Activated CD8-positive, alpha-beta memory T cell treated with anti-CD3 and anti-CD28 coated beads, Interleukin-2, amount 10 ng/mL, durations not matched to agents 7 days and 5 days (primary cell): ENCODE measurements at regions not wholly inside any gene's neighbourhood (a gene's known extent, or its start where the extent isn't known, plus 50 kb on each side); places are given as distances from the start of the nearest gene placed in this dataset.

Source experiments
- ATAC-seq: fragments of 150-1000 bp; cut with Tn5 transposase; one replicate; pipeline ENCODE4 v1.10.0; 2021; ENCODE audit warnings: moderate library complexity
- CTCF ChIA-PET: fragments of 350-600 bp; sonication (Branson Sonifier 250); formaldehyde crosslinking; loops from one replicate; lab custom pipeline; 2021; ENCODE audit warnings: antibody characterized with exemption; lab: Charles Lee
- DNase-seq: peaks from one replicate; pipeline ENCODE4 v3.0.0-alpha.2; 2020
- H3K27ac Mint-ChIP-seq: one replicate; pipeline ENCODE4 v1.8.0; 2021; ENCODE audit warnings: mild to moderate bottlenecking, mixed read lengths
- H3K27me3 Mint-ChIP-seq: one replicate; pipeline ENCODE4 v1.8.0; 2021; ENCODE audit warnings: mixed read lengths
- H3K36me3 Mint-ChIP-seq: one replicate; pipeline ENCODE4 v1.8.0; 2021; ENCODE audit warnings: mild to moderate bottlenecking, mixed read lengths
- H3K4me1 Mint-ChIP-seq: one replicate; pipeline ENCODE4 v1.8.0; 2021; ENCODE audit warnings: mixed read lengths
- H3K4me3 Mint-ChIP-seq: one replicate; pipeline ENCODE4 v1.8.0; 2021; ENCODE audit warnings: mild to moderate bottlenecking, moderate library complexity, mixed read lengths
- H3K9me3 Mint-ChIP-seq: one replicate; pipeline ENCODE4 v1.8.0; 2022; ENCODE audit warnings: low read depth, mixed read lengths

DNA sequence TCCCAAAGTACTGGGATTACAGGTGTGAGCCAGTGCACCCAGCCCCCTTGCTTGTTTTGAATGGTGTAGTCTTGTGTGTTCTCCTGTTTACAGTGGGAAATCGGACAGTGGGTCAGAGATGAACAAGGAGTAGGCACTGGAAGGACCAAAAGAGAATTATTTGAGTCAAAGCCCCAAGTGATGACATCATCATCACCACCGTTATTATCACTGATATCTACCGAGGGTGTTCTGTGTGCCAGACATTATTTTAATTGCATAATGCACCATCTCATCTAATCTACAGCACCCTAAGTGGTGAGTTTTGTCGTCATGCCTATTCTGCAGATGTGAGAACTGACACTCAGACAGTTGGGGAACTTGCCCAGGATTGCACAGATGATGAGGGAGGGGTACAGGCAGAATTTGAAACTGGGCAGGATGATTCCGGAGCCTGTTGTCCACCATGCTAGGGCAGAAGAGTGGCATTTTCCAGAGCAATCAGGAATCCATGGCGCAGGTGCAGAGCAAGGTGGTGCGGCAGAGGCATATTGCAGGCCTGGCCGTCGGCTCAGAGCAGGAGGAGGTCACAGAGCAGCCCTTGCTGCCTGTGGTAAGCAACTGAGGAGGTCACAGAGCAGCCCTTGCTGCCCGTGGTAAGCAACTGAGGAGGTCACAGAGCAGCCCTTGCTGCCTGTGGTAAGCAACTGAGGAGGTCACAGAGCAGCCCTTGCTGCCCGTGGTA is 137.0 kb upstream of the HDAC4 start:
- CTCF ChIA-PET: no interaction called here
- no peak overlapping the region for H3K4me3 Mint-ChIP-seq
- H3K27ac Mint-ChIP-seq: no peak overlapping the region
- no peak for DNase-seq
- H3K27me3 Mint-ChIP-seq: peaks cover 17% of the 10 kb centered on the region
- H3K36me3 Mint-ChIP-seq: no peaks in the 10 kb centered on the region
- no peaks in the 10 kb centered on the region for H3K4me1 Mint-ChIP-seq
- H3K9me3 Mint-ChIP-seq: no peaks in the 10 kb centered on the region
- no peak for ATAC-seq

DNA sequence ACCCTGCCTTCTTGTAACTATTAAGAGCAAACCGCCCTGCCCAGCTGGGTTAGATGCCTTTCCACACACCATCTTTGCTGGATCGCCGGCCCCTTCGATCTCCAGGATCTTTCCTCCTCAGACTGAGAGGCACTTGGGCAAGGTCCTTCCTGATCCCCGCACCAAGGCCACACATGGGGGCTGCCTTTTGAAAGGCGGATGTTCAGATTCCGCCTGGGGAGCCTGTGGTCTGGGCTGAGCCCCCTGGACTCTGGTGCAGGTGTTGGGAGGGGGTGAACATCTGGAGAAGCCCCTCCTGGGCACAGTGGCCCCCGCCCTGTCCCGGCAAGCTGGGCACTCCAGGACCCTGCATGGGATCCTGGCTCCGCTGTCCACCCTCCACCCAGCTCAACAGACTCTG is 135.4 kb upstream of the HDAC4 start:
- Mint-ChIP-seq H3K27ac (no peak overlapping the region), H3K27me3 (peaks cover 7% of the 10 kb centered on the region), H3K4me3 (no peak overlapping the region), H3K4me1 (no peaks in the 10 kb centered on the region), H3K36me3 (no peaks in the 10 kb centered on the region), H3K9me3 (no peaks in the 10 kb centered on the region)
- CTCF ChIA-PET: no interaction called here
- ATAC-seq (no peak), DNase-seq (no peak)

DNA sequence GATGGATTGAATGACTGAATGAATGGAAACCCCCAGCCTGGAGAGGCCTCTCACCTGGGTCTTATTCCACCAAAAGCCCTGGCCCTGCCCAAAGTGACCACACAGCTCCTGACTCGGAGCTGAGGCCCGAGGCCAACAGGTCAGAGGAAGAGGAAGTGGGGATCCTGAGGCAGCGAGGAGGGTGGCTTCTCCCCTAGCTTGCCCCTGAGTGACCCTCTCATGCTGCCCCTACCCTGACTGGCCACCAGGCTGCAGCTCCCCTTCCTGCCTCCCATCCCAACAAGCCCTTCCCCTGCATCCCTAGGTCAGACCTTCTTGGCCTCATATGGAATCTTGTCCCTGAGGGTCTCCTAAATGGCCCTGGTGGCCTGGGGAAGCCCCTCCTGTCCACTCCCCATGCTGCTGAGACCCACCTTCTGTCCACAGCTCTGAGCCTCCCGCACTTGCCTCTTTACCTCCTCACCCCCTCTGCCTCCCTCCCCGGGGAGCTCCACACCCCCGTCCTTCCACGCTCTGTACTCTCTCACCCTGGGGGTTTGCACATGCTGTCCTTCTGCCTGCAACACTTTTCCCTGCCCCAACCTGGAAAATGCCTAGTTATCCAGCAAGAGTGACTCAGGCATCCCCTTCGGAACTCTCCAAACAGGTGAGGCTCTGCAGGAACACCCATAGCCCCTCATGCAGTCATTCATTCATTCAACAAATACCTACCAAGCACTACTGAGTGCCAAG is 134.8 kb upstream of the HDAC4 start:
- no peak for DNase-seq
- H3K4me1 Mint-ChIP-seq: no peaks in the 10 kb centered on the region
- H3K36me3 Mint-ChIP-seq: no peaks in the 10 kb centered on the region
- H3K4me3 Mint-ChIP-seq: no peak overlapping the region
- CTCF ChIA-PET: no interaction called here
- H3K9me3 Mint-ChIP-seq: no peaks in the 10 kb centered on the region
- no peak for ATAC-seq
- H3K27me3 Mint-ChIP-seq: peaks cover 4% of the 10 kb centered on the region
- no peak overlapping the region for H3K27ac Mint-ChIP-seq

DNA sequence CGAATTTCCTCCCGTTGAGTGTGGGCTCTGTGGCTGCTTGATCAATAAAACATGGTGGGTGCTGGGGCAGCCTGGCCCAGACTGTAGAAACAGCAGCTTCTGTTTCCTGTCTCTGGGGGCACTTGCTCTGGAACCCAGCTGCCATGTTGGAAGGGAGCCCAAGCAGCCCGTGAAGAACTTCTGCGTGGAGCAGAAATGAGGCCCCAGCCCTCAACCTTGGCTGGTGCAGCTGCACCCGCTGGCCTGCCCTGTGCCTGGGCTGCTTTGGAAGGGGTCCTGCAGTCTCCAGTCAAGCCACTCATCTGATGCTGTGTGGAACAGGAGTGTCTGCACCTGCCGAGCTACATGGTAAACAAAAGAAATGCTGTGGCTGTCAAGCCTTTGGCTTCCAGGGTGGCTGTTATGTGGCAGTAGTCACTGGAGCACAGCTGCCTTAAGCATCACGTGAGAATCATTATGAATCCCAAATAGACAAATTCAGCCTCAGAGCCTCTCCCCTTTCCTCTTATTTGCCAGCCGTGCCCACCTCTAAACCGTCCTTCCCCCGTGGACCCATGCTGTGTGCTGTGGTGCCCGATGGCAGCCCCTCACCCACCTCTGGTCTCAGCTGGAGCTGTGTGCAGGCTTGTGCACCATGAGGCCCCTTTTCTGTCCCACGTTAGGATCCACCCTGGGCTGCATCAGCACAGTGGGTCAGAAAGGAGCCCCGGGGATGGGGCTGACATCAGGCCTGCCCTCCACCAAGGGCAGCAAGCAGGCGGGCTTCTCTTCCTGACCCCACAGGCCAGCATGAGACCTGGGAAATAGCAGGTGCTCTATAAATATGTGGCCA is 134.0 kb upstream of the HDAC4 start:
- Mint-ChIP-seq H3K27me3 (no peaks in the 10 kb centered on the region), H3K36me3 (no peaks in the 10 kb centered on the region), H3K4me1 (no peaks in the 10 kb centered on the region), H3K4me3 (no peak overlapping the region), H3K9me3 (no peaks in the 10 kb centered on the region), H3K27ac (no peak overlapping the region)
- DNase-seq (no peak), ATAC-seq (no peak)
- CTCF ChIA-PET: no interaction called here

DNA sequence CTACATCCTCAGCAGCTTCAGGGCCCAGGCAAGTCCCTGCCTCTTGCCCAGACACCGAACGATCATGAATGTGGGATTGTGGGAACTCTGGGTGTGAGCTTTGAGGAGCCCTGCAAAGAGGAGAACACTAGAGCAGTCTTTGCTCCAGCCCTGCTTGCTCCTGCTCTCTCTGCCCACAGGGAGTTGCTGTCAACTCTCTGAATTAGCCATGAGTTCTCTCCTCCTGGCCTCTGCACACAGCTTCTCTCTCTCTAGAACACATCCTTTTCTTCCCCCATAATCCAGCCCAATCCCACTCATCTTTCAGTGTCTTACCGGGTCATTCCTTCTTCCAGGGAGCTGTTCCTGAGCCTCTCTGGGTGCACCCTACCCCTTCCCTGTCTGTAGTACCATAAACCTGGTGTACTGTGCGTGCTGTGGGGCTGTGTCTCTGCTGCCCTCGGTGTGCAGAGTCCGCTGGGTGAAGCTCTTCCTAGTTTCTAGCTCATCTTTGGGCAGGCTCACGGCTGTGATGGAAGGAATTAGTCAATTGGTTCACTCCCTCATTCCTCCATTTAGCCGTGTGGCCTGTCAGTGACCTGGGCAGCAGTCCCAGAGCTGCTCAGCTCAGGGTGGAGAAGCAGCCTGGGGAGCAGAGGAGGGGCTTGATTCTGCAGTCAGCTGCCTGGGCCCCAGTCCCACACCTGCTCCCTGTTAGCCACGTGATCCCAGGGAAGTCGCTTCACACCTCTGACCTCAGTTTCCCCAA is 132.9 kb upstream of the HDAC4 start:
- DNase-seq (no peak), ATAC-seq (no peak)
- Mint-ChIP-seq H3K4me3 (no peak overlapping the region), H3K36me3 (no peaks in the 10 kb centered on the region), H3K4me1 (no peaks in the 10 kb centered on the region), H3K27ac (no peak overlapping the region), H3K27me3 (no peaks in the 10 kb centered on the region), H3K9me3 (no peaks in the 10 kb centered on the region)
- CTCF ChIA-PET: no interaction called here

DNA sequence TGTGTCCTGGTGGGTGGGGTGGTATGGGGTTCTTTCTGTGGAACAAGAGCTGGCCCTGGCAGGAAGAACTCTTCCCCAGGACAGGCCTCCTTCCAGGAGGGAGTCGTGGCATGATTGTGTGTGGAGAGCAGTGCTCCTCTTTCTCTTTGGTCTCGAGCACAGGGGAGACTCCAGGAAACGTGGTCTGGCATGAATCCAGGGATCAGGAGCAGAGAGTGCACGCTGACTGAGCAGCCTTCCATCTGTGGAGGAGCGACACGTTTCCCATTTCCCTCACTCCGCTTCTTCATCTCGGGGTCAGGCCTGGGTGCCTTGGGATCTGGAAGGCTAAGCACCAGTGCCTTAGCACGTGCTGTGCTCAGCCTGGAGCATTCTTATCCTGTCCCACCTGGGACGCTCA is 132.0 kb upstream of the HDAC4 start:
- Mint-ChIP-seq H3K36me3 (no peaks in the 10 kb centered on the region), H3K27ac (no peak overlapping the region), H3K4me3 (no peak overlapping the region), H3K27me3 (no peaks in the 10 kb centered on the region), H3K9me3 (no peaks in the 10 kb centered on the region), H3K4me1 (no peaks in the 10 kb centered on the region)
- CTCF ChIA-PET: no interaction called here
- no peak for DNase-seq
- no peak for ATAC-seq

DNA sequence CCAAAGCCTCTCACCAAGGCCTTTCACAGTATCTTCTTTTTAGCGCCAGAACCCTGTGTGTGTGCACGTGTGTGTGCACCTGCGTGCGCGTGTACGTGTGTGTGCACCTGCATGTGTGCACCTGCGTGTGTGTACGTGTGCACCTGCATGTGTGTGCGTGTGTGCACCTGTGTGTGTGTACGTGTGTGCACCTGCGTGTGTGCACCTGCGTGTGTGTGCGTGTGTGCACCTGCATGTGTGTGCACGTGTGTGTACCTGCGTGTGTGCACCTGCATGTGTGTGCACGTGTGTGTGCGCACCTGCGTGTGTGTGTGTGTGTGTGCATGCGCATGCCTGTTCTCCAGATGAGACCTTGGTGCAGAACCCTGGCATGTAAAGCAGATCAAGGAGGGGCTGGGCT is 131.4 kb upstream of the HDAC4 start:
- no peaks in the 10 kb centered on the region for H3K27me3 Mint-ChIP-seq
- H3K36me3 Mint-ChIP-seq: no peaks in the 10 kb centered on the region
- ATAC-seq (no peak), DNase-seq (no peak)
- H3K4me1 Mint-ChIP-seq: no peaks in the 10 kb centered on the region
- H3K9me3 Mint-ChIP-seq: no peaks in the 10 kb centered on the region
- H3K4me3 Mint-ChIP-seq: no peak overlapping the region
- CTCF ChIA-PET: no interaction called here
- H3K27ac Mint-ChIP-seq: no peak overlapping the region

DNA sequence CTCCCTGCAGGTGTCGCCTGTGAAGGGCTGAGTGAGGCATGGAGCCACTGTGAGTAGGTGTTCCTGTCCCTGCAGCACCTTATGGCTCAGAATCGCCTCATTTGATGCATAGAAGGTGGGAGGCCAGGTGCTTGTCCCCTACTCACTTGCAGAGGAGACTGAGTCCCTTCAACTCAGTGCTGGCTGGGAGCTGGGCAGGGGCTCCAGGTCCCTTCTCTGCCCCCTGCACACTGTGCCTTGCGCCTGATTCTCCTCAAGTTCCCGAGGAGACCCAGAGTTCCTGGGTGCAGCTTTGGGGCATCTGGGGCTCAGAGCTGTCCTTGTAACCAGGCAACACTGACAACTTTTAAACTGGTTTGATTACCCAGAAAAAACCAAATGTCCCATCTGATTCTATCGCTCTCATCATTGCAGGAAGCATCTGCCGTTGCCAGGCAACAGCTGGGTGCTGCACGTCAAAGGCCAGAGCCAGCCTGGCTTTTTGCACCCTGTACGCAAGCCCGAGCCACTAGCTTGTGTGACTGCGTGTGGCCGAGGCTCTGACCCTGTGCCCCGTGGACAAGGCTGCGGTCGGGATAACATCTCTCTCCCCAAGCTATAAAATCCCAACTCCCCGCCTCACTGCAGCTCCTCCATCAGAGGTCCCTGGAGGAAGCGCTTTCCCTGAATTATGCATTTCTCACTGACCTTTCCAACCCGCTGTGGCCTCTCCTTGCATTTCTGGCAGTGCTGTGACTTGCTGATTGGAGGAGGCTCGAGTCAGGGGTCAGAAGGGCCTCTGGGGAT is 130.8 kb upstream of the HDAC4 start:
- H3K4me3 Mint-ChIP-seq: no peak overlapping the region
- H3K27me3 Mint-ChIP-seq: no peaks in the 10 kb centered on the region
- CTCF ChIA-PET: no interaction called here
- ATAC-seq (no peak), DNase-seq (no peak)
- no peaks in the 10 kb centered on the region for H3K4me1 Mint-ChIP-seq
- H3K9me3 Mint-ChIP-seq: no peaks in the 10 kb centered on the region
- no peaks in the 10 kb centered on the region for H3K36me3 Mint-ChIP-seq
- H3K27ac Mint-ChIP-seq: no peak overlapping the region

DNA sequence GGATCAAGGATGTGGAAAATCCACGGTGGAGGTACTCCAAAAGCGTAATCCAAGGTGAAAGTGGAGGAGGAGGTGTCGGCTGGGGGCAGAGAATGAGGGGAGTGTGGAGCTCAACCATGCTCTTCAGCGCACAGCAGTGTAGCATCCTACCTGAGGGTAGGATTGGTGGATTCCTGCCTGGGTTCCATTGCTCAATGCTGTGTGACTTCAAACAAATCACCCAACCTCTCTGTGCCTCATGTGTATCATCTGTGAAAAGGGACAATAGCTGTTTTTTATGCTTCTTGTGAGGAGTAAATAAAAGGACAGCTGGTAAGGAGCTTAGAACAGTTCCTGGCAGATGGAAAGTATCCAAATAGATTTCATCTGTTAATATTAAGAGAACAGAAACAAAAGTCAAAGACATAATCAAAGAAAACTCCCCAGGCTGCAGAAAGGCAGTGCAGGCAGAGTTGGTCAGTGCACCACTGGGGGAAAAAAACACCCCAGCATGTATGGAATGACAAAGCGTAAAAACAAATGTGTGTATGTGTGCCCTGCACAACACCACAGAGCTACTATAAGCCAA is 130.0 kb upstream of the HDAC4 start:
- Mint-ChIP-seq H3K27me3 (no peaks in the 10 kb centered on the region), H3K4me3 (no peak overlapping the region), H3K27ac (no peak overlapping the region), H3K9me3 (no peaks in the 10 kb centered on the region), H3K36me3 (no peaks in the 10 kb centered on the region), H3K4me1 (no peaks in the 10 kb centered on the region)
- DNase-seq (no peak), ATAC-seq (no peak)
- CTCF ChIA-PET: no interaction called here

DNA sequence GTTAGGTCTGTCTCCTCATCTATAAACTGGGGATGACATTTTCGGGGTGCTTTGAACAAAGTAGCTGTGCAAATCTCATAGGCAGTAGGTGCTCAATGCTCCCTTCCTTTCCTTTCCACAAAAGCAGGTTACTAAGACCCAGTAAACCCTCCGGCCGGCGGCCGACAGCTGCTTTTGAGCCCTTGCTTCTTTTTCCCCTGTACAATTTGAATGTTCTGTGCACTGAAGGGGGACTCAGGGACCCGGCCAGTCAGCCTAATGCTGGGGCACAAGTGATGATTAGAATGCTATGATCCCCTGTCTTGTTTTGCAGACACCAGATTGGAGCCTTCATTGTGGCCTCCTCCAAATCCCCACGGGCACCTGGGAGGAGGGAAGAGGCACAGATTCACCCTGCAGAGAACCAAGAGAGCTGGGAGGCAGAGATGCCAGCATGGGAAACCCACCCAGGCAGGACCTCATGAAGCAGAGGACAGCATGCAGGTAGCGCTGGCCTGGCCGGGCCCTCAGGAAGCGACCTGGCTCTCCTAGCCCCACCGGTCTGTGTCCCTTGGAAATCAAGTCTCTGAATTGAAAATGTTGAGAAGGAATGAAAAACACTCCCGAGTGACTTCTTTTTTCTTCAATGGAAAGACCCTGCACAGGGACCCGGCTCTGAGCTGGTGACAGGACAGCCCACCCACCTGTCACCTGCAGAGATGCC is 128.6 kb upstream of the HDAC4 start:
- DNase-seq: no peak
- H3K9me3 Mint-ChIP-seq: no peaks in the 10 kb centered on the region
- CTCF ChIA-PET: no interaction called here
- no peaks in the 10 kb centered on the region for H3K4me1 Mint-ChIP-seq
- H3K27ac Mint-ChIP-seq: no peak overlapping the region
- H3K36me3 Mint-ChIP-seq: no peaks in the 10 kb centered on the region
- no peak overlapping the region for H3K4me3 Mint-ChIP-seq
- no peak for ATAC-seq
- H3K27me3 Mint-ChIP-seq: no peaks in the 10 kb centered on the region

DNA sequence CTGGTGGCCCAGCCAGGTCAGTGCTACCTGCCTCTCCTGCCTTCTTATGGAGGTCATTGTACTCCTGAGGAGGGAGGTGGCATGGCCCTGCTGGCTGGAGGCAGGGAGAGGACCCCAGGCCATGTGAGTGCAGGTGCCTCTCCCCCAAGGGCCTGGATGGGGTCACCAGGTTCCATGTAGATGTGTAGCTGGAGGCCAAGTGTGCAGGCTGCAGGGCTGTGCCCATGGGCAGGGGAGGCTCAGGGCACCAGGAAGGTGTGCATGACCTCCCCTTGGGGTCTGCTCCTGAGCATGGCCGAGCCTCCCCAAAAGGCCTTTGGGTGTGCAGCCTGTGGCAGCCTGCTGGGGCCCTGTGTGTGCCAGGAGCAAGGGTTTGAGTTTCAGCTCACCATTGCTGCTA is 128.1 kb upstream of the HDAC4 start:
- CTCF ChIA-PET: no interaction called here
- Mint-ChIP-seq H3K27me3 (no peaks in the 10 kb centered on the region), H3K36me3 (no peaks in the 10 kb centered on the region), H3K4me3 (no peak overlapping the region), H3K4me1 (no peaks in the 10 kb centered on the region), H3K9me3 (no peaks in the 10 kb centered on the region), H3K27ac (no peak overlapping the region)
- no peak for DNase-seq
- no peak for ATAC-seq

DNA sequence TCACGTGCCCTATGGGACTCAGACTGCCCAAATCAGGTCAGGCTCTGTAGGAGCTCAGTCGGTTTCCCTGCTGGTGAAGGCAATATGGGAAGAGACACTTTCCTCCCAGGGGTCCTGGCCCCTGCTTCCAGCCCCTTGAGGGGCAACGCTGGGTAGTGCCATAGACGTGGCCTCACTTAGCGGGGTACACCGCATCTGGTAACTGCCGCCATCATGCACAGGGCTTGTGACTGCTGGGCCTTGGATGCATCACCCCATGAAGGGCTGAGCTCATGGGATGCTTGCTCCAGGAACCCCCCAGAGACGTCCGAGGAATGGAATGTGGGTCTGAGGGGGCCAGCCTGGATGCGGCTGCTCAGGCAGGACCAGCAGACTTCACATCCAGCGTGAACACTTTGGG is 127.3 kb upstream of the HDAC4 start:
- ATAC-seq (no peak), DNase-seq (no peak)
- H3K36me3 Mint-ChIP-seq: no peaks in the 10 kb centered on the region
- no peaks in the 10 kb centered on the region for H3K4me1 Mint-ChIP-seq
- H3K27ac Mint-ChIP-seq: no peak overlapping the region
- CTCF ChIA-PET: no interaction called here
- no peaks in the 10 kb centered on the region for H3K27me3 Mint-ChIP-seq
- H3K9me3 Mint-ChIP-seq: no peaks in the 10 kb centered on the region
- no peak overlapping the region for H3K4me3 Mint-ChIP-seq
